ENCODE measurements at regions not wholly inside any gene's neighbourhood (a gene's known extent, or its start where the extent isn't known, plus 50 kb on each side); places are given as distances from the start of the nearest gene placed in this dataset.

GRCh38 chr22:27514601-27515523 is 286.7 kb downstream of the MN1 start:
- POLR2A ChIA-PET, result no interaction called here
- CTCF ChIA-PET, result no interaction called here

GRCh38 chr22:27517361-27518155 is 284.0 kb downstream of the MN1 start:
- CTCF ChIA-PET, result no interaction called here
- POLR2A ChIA-PET, result no interaction called here

- ChIA-PET CTCF (no interaction called here), POLR2A (no interaction called here)
Observed at GRCh38 chr22:27518531-27519340, 282.8 kb downstream of the MN1 start.

GRCh38 chr22:27523711-27524110 is 277.8 kb downstream of the MN1 start:
- ChIA-PET CTCF (no interaction called here), POLR2A (no interaction called here)

- ChIA-PET POLR2A (no interaction called here), CTCF (no interaction called here)
Observed at GRCh38 chr22:27525711-27526110, 275.8 kb downstream of the MN1 start.

- ChIA-PET CTCF (no interaction called here), POLR2A (no interaction called here)
Observed at GRCh38 chr22:27526901-27527300, 274.7 kb downstream of the MN1 start.

GRCh38 chr22:27531782-27532530 is 269.6 kb downstream of the MN1 start:
- CTCF ChIA-PET, result no interaction called here
- POLR2A ChIA-PET, result no interaction called here

GRCh38 chr22:27533105-27533745 is 268.3 kb downstream of the MN1 start:
- POLR2A ChIA-PET, result no interaction called here
- CTCF ChIA-PET, result no interaction called here

GRCh38 chr22:27534720-27535125 is 266.8 kb downstream of the MN1 start:
- ChIA-PET POLR2A (no interaction called here), CTCF (interaction anchor here (0.7 kb wide), 1 partner anchor 25 kb away, joined by 3 read pairs; no protein-coding TSS in a partner anchor)

GRCh38 chr22:27535452-27535851 is 266.1 kb downstream of the MN1 start:
- CTCF ChIA-PET, result interaction anchor here (0.7 kb wide), 1 partner anchor 26 kb away, joined by 3 read pairs; no protein-coding TSS in a partner anchor
- POLR2A ChIA-PET, result no interaction called here

GRCh38 chr22:27537501-27537900 is 264.1 kb downstream of the MN1 start:
- ChIA-PET CTCF (no interaction called here), POLR2A (no interaction called here)

GRCh38 chr22:27538666-27539065 is 262.9 kb downstream of the MN1 start:
- ChIA-PET POLR2A (no interaction called here), CTCF (no interaction called here)

- CTCF ChIA-PET, result no interaction called here
- POLR2A ChIA-PET, result no interaction called here
Observed at GRCh38 chr22:27540247-27540646, 261.3 kb downstream of the MN1 start.

GRCh38 chr22:27540656-27541396 is 260.7 kb downstream of the MN1 start:
- POLR2A ChIA-PET, result no interaction called here
- CTCF ChIA-PET, result no interaction called here

- POLR2A ChIA-PET, result no interaction called here
- CTCF ChIA-PET, result no interaction called here
Observed at GRCh38 chr22:27541836-27542235, 259.7 kb downstream of the MN1 start.

- POLR2A ChIA-PET, result no interaction called here
Observed at GRCh38 chr22:27542602-27543001, 259.0 kb downstream of the MN1 start.

GRCh38 chr22:27543460-27543859 is 258.1 kb downstream of the MN1 start:
- ChIA-PET POLR2A (no interaction called here), CTCF (no interaction called here)

More at GRCh38 chr22:27542602-27543001, 259.0 kb downstream of the MN1 start:
- CTCF ChIA-PET, result no interaction called here

GRCh38 chr22:27545085-27545484 is 256.5 kb downstream of the MN1 start:
- POLR2A ChIA-PET, result no interaction called here
- CTCF ChIA-PET, result no interaction called here

Data from activated CD8-positive, alpha-beta memory T cell treated with anti-CD3 and anti-CD28 coated beads for 36 hours (primary cell).